ENCODE measurements at regions not wholly inside any gene's neighbourhood (a gene's known extent, or its start where the extent isn't known, plus 50 kb on each side); places are given as distances from the start of the nearest gene placed in this dataset.
"Not testable (repeated sequence)": the region's sequence is repeated elsewhere in the genome, so short reads cannot be mapped to it uniquely, and the experiment has no call there.

DNA sequence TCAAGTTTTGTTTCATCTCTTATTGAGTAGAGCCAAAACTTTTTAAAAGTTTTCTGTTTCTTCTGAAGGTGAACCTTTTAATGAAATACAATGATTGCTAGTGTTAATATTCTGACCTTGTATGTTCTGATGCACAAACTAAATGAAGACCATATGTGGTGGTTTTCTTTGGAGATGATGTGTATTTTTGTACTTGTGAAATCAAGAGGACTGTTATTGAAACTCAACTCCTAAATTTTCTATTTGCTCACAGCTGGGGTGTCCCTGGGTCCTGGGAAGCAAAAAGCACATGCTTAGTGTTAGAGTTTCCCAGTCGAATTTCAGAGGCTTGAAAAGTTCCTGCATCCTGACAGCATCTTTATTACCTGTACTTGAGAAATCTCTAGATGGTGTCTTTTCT is 1185.8 kb upstream of the ALCAM start:
- no peak for DNase-seq

- no peak for DNase-seq
These were observed 1176.0 kb upstream of the ALCAM start for GRCh38 chr3:104190681-104191080.

- no peak for DNase-seq
These were observed 1168.6 kb upstream of the ALCAM start for GRCh38 chr3:104198131-104198530.

DNA sequence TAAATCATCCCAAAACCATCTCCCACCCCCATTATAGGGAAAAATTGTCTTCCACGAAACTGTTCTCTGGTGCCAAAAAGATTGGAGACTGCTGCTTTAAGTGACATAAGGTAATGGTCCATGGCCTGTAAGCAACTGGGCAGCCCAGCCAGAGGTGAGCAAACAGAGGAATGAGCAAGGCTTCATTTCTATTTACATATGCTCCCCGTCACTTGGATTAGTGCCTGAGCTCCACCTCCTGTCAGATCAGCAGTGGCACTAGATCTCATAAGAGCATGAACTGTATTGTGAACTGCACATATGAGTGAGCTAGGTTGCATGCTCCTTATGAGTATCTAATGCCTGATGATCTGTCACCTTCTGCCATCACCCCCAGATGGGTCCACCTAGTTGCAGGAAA is 1159.8 kb upstream of the ALCAM start:
- DNase-seq: no peak

DNA sequence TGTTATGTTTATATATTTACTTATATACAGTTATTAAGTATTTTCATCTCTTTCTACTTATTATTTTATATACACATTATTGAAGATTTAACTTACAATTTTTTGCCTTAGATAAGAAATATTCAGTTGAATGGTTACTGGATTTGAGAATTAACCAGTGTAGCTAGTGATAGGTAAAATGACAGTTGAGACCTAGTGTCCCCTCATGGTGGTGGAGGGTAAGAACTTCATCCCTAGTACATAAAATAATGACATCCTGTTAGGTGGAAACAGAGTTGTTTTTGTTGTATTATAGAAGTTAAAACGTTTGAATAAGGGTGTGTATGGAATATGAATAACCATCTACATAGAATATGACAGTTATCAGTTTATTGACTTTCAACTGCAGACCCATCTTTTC is 1152.4 kb upstream of the ALCAM start:
- DNase-seq: no peak

DNA sequence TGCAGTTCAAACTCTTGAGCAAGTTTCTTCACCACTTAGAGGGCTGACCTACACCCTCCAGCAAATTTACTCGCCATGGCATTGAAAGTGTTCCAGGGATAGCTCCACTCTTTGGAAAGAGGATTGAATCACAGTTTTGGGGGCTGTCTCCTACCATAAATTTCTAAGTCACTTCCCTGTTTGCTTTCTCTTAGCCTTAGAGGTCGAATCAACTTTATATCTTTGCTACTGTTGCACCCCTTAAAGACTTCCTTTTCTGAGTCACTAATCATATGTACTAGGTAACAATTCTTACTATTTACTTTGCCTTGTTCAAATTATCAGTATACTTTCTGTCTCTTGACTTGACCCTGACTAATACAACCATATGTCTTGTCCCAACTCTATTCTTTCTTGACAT is 1151.8 kb upstream of the ALCAM start:
- DNase-seq: no peak

GRCh38 chr3:104219046-104219445 is 1147.7 kb upstream of the ALCAM start:
- DNase-seq: not testable (repeated sequence)

- no peak for DNase-seq
These were observed 1132.1 kb upstream of the ALCAM start for GRCh38 chr3:104234442-104235194.

- DNase-seq: no peak
These were observed 1122.0 kb upstream of the ALCAM start for GRCh38 chr3:104244680-104245220.

DNA sequence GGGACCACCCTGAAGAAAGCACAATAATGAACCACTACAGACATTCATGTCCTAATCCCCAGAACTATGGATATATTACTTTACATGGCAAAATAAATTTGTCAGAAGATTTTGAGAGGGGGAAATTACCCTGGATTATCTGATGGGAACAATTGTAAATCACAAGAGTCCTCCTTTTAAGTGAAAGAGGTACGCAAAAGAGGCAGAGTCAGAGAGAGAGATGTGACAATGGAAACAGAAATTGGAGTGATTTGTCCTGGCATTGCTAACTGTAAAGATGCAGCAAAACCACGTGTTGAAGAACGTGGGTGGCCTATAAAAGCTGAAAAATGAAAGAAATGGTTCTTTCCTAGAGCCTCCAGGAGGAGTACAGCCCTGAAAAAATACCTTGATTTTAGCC is 1121.4 kb upstream of the ALCAM start:
- no peak for DNase-seq

GRCh38 chr3:104245981-104246380 is 1120.7 kb upstream of the ALCAM start:
- no peak for DNase-seq

DNA sequence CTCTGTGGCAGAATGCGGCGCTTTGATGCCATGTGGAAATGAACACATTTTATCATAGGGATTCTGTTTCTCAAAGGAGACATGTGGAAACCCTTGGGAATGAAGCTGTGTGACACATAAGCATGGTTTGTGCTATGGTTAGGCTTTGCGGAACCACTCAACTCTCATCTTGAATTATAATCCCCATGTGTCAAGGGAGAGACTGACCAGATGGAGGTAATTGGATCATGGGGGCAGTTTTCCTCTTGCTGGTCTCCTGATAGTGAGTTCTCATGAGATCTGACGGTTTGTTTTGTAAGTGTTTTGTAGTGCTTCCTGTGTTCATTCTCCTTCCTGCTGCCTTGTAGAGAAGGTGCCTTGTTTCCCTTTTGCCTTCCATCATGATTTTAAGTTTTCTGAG is 1109.2 kb upstream of the ALCAM start:
- no peak for DNase-seq

DNA sequence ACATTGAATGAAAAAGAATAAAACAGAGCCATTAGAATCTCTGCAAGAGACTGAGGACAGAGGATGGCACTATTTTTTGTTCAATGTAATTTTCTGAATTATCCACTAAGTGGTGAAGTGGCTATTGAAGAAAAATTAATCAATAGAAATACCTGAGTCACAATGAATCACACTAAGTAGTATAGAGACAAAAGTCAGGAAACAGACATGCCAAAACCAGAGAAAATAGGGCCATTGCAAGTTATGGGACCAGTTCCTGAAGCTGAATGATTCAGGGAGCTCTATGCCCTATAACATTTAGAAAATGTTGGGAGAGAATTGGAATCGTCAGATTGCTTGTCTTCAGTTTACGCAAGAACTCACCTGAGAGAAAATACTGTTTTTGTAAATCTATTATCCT is 1103.2 kb upstream of the ALCAM start:
- DNase-seq: no peak

DNA sequence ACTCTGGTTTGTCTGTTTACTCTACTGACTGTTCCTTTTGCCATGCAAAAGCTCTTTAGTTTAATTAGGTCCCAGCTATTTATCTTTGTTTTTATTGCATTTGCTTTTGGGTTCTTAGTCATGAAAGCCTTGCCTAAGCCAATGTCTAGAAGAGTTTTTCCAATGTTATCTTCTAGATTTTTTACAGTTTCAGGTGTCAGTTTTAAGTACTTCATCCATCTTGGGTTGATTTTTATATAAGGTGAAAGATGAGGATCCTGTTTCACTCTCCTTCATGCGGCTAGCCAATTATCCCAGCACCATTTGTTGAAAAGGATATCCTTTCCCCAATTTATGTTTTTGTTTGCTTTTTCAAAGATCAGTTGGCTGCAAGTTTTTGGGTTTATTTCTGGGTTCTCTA is 1100.5 kb upstream of the ALCAM start:
- DNase-seq: not testable (repeated sequence)

GRCh38 chr3:104269771-104270170 is 1096.9 kb upstream of the ALCAM start:
- no peak for DNase-seq

GRCh38 chr3:104273046-104273649 is 1093.6 kb upstream of the ALCAM start:
- DNase-seq: no peak

GRCh38 chr3:104275199-104275598 is 1091.5 kb upstream of the ALCAM start:
- DNase-seq: no peak

- no peak for DNase-seq
These were observed 1087.1 kb upstream of the ALCAM start for GRCh38 chr3:104279617-104280016.

- no peak for DNase-seq
These were observed 1085.0 kb upstream of the ALCAM start for GRCh38 chr3:104281713-104282112.

DNA sequence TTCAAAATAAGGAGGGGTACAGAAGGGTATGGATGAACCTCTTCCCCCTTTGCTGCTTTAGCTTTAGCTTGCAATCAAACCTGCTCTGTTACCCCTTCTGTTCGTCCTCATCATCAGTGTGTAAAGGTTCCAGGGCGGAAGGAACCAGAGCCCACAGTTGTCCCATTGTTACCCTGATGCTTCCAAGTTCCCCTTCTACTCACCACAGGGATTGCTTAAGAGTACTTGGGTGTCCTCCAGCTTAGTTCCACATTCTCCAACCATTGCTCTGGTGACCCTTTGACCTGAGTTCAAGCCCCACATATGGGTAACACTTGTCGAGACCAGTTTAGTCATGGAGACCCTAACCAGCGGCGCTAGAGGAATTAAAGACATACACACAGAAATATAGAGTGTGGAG is 1080.1 kb upstream of the ALCAM start:
- DNase-seq: no peak

DNA sequence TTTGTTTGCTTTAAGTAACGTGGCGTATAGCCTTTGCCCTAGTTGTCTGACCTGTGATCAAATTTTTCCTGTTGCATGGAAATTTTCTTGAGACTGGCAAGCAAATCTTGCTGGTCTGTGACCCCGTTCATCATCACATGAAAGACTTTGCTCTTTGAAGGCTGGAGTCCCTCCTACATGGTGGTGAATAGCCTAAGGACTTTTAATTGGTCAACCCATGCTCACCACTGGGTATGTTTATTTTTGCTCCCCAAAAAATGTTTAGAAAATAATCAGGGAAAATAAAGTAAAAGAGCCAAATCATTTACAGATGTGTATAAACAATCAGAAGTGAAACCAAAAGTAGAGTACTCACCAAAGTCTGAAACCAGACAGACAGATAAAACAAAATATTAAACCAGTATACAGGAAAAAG is 1075.3 kb upstream of the ALCAM start:
- no peak for DNase-seq

GRCh38 chr3:104291878-104292277 is 1074.8 kb upstream of the ALCAM start:
- DNase-seq: no peak

DNA sequence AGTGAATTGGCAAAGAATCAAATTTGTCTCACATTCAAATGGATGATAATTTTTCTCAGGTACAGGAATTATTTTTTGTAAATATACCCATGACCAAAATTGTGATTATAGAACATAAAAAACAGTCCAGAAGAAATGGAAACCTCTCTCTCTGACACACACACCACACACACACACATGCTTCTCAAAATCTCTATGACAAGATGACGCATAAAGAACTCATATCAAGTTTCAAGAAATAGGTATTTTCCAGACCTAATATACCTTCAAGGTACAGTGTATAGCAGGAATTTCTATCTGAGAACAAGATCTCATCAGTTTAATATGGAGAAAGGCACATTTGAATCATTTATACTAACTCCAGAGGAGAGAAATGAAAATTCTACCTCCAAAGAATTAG is 1069.1 kb upstream of the ALCAM start:
- no peak for DNase-seq

DNA sequence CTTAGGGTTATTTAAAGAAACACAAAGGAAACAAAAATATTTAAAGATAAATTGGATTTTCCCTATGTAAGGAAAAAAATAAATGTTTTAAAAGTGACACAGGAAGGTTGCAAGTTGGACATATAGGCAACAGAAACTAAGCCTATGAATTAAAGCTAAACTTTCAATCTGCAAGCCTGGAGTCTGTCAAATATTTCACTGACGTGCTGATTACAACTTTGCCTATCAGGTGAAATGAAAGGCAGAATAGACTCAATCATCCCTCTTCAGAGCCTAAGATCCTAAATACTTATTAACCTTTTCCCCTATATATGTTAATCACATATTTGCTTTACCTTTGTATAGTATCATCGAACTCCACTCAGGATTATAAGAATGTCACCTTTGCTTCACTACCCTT is 1068.0 kb upstream of the ALCAM start:
- no peak for DNase-seq

DNA sequence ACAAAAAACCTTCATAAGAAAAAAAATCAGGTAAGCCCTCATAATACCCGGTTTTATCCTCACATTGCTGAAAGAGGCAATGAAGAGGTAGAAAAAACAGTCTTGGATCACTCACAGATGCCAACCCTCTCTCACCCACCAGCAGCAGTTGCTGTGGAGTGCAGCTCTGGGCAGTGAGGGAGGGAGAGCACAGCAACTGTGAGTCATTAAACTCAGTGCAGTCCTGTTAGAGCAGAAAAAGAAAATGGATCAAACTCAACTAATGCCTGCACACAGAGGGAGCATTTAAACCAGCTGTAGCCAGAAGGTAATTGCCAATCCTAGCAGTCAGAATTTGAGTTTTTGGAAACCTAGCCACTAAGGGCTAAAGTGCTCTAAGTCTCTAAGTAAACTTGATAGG is 1050.6 kb upstream of the ALCAM start:
- no peak for DNase-seq
